ENCODE measurements at regions not wholly inside any gene's neighbourhood (a gene's known extent, or its start where the extent isn't known, plus 50 kb on each side); places are given as distances from the start of the nearest gene placed in this dataset.

GRCh38 chr9:734831-735511 is 106.5 kb upstream of the DMRT1 start:
- no peak for DNase-seq
- Histone ChIP-seq H3K4me3 (no peak overlapping the region), H3K27ac (peak overlapping the region in 4 of 8 donors; percentile 22 to 41 (median 35)), H3K9me3 (no peaks in the 10 kb centered on the region), H3K27me3 (replicated peaks in 1 of 7) (no peaks in the 10 kb centered on the region), H3K36me3 (peaks cover 0 to 71% (median 3%) of the 10 kb centered on the region in 6 donors), H3K4me1 (peaks cover 0 to 6% (median 2%) of the 10 kb centered on the region in 6 donors)
- 49 to 77% (median 69%) methylated on average over 9 of the region's 9 CpGs for WGBS, 5 donors
- TF ChIP-seq, protein P1, sequence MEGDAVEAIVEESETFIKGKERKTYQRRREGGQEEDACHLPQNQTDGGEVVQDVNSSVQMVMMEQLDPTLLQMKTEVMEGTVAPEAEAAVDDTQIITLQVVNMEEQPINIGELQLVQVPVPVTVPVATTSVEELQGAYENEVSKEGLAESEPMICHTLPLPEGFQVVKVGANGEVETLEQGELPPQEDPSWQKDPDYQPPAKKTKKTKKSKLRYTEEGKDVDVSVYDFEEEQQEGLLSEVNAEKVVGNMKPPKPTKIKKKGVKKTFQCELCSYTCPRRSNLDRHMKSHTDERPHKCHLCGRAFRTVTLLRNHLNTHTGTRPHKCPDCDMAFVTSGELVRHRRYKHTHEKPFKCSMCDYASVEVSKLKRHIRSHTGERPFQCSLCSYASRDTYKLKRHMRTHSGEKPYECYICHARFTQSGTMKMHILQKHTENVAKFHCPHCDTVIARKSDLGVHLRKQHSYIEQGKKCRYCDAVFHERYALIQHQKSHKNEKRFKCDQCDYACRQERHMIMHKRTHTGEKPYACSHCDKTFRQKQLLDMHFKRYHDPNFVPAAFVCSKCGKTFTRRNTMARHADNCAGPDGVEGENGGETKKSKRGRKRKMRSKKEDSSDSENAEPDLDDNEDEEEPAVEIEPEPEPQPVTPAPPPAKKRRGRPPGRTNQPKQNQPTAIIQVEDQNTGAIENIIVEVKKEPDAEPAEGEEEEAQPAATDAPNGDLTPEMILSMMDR (IDR thresholded peaks at IDR 0.05 in 8 of 11, conservative IDR thresholded peaks at IDR 0.05 in 3 of 11), result no peak
- TF ChIP-seq POLR2AphosphoS5 (IDR thresholded peaks at IDR 0.05) (no peak), POLR2A (IDR thresholded peaks at IDR 0.05) (no peak)
- intact Hi-C loops (cut with DNase I; ENCODE audit: low total_unique reads), result no loop called here

GRCh38 chr9:737400-738120 is 103.9 kb upstream of the DMRT1 start:
- intact Hi-C loops (cut with DNase I; ENCODE audit: low total_unique reads), result no loop called here
- Histone ChIP-seq H3K27ac (peak overlapping the region in 2 of 8 donors; percentile 10 to 32), H3K27me3 (replicated peaks in 1 of 7) (no peaks in the 10 kb centered on the region), H3K4me1 (peaks cover 0 to 6% (median 2%) of the 10 kb centered on the region in 6 donors), H3K4me3 (no peak overlapping the region), H3K36me3 (peaks cover 0 to 75% (median 14%) of the 10 kb centered on the region in 6 donors), H3K9me3 (no peaks in the 10 kb centered on the region)
- no peak for DNase-seq
- TF ChIP-seq, protein P1 (IDR thresholded peaks at IDR 0.05 in 8 of 11, conservative IDR thresholded peaks at IDR 0.05 in 3 of 11), result no peak
- no peak for TF ChIP-seq POLR2AphosphoS5 (IDR thresholded peaks at IDR 0.05)
- TF ChIP-seq POLR2A (IDR thresholded peaks at IDR 0.05), result no peak
- WGBS, 5 donors, result 75 to 82% (median 80%) methylated on average over 7 of the region's 7 CpGs

GRCh38 chr9:738209-738915 is 103.1 kb upstream of the DMRT1 start:
- WGBS, 5 donors, result 71 to 88% (median 87%) methylated on average over 14 of the region's 14 CpGs
- TF ChIP-seq POLR2A (IDR thresholded peaks at IDR 0.05) (no peak), POLR2AphosphoS5 (IDR thresholded peaks at IDR 0.05) (no peak)
- TF ChIP-seq, protein P1 (IDR thresholded peaks at IDR 0.05 in 8 of 11, conservative IDR thresholded peaks at IDR 0.05 in 3 of 11), result no peak
- H3K9me3 ChIP-seq, result no peaks in the 10 kb centered on the region
- intact Hi-C loops (cut with DNase I; ENCODE audit: low total_unique reads), result no loop called here
- DNase-seq, result no peak
- no peak overlapping the region for H3K4me3 ChIP-seq
- peaks cover 0 to 6% (median 2%) of the 10 kb centered on the region in 6 donors for H3K4me1 ChIP-seq
- H3K27ac ChIP-seq, result peak overlapping the region in 2 of 8 donors; percentile 10 to 32
- H3K36me3 ChIP-seq, result peaks cover 0 to 81% (median 15%) of the 10 kb centered on the region in 6 donors
- H3K27me3 ChIP-seq (replicated peaks in 1 of 7), result no peaks in the 10 kb centered on the region
